H9 (cell line): ENCODE measurements at regions not wholly inside any gene's neighbourhood (a gene's known extent, or its start where the extent isn't known, plus 50 kb on each side); places are given as distances from the start of the nearest gene placed in this dataset.

Experiments used
- DNase-seq: peaks from one replicate; pipeline ENCODE4 v3.0.0-alpha.2; 2017
- H2AFZ ChIP-seq: one replicate; pipeline ENCODE4 v1.6.1; 2013; ENCODE audit warnings: mild to moderate bottlenecking, low read length, control low read depth, moderate library complexity
- H2AK5ac ChIP-seq: 2 replicates; pipeline ENCODE4 v1.6.1; 2013; ENCODE audit warnings: low read length, control low read depth, mixed read lengths; ENCODE audit not compliant: insufficient read length
- H2BK120ac ChIP-seq: one replicate; pipeline ENCODE4 v1.6.1; 2013; ENCODE audit warnings: low read depth, mild to moderate bottlenecking, low read length, control low read depth, inconsistent platforms; ENCODE audit not compliant: poor library complexity, severe bottlenecking
- H2BK12ac ChIP-seq: 2 replicates; pipeline ENCODE4 v1.6.1; 2013; ENCODE audit warnings: low read length, control low read depth, mixed read lengths, low read depth; ENCODE audit not compliant: insufficient read length
- H2BK15ac ChIP-seq: 2 replicates; pipeline ENCODE4 v1.6.1; 2013; ENCODE audit warnings: low read depth, low read length, control low read depth
- H2BK20ac ChIP-seq: one replicate; pipeline ENCODE4 v1.6.1; 2013; ENCODE audit warnings: low read depth, mild to moderate bottlenecking, low read length, control low read depth, inconsistent platforms; ENCODE audit not compliant: poor library complexity, severe bottlenecking
- H2BK5ac ChIP-seq: 2 replicates; pipeline ENCODE4 v1.6.1; 2013; ENCODE audit warnings: low read length, control low read depth, mixed read lengths; ENCODE audit not compliant: insufficient read length
- H3K14ac ChIP-seq: 2 replicates; pipeline ENCODE4 v1.6.1; 2013; ENCODE audit warnings: low read length, control low read depth; ENCODE audit not compliant: insufficient read depth
- H3K18ac ChIP-seq: 2 replicates; pipeline ENCODE4 v1.6.1; 2013; ENCODE audit warnings: low read depth, mild to moderate bottlenecking, mixed read lengths, low read length, control low read depth; ENCODE audit not compliant: insufficient read length
- H3K23ac ChIP-seq: 2 replicates; pipeline ENCODE4 v1.6.1; 2013; ENCODE audit warnings: low read length, control low read depth, mixed read lengths, low read depth; ENCODE audit not compliant: insufficient read length
- H3K23me2 ChIP-seq: 2 replicates; pipeline ENCODE4 v1.6.1; 2013; ENCODE audit warnings: low read depth, mild to moderate bottlenecking, mixed read lengths, low read length, control low read depth; ENCODE audit not compliant: insufficient read length, poor library complexity, severe bottlenecking
- H3K27ac ChIP-seq: 2 replicates; pipeline ENCODE4 v1.5.1; 2013; ENCODE audit warnings: low read length, control low read depth, mixed read lengths, low read depth; ENCODE audit not compliant: insufficient read length
- H3K27me3 ChIP-seq: 2 replicates; pipeline ENCODE4 v1.6.1; 2013; ENCODE audit warnings: low read length, control low read depth, inconsistent platforms; ENCODE audit not compliant: insufficient read depth
- H3K4ac ChIP-seq: 2 replicates; pipeline ENCODE4 v1.6.1; 2013; ENCODE audit warnings: low read depth, mild to moderate bottlenecking, control low read depth, inconsistent platforms, low read length, moderate library complexity
- H3K4me1 ChIP-seq: 2 replicates; pipeline ENCODE4 v1.6.1; 2013; ENCODE audit warnings: low read length, control low read depth, inconsistent platforms; ENCODE audit not compliant: insufficient read depth
- H3K4me2 ChIP-seq: 2 replicates; pipeline ENCODE4 v1.6.1; 2013; ENCODE audit warnings: low read length, control low read depth, mixed read lengths; ENCODE audit not compliant: insufficient read length, insufficient read depth
- H3K56ac ChIP-seq: 2 replicates; pipeline ENCODE4 v1.6.1; 2013; ENCODE audit warnings: low read depth, mild to moderate bottlenecking, mixed read lengths, low read length, control low read depth; ENCODE audit not compliant: insufficient read length
- H3K79me1 ChIP-seq: 2 replicates; pipeline ENCODE4 v1.6.1; 2013; ENCODE audit warnings: low read depth, mild to moderate bottlenecking, moderate library complexity, low read length, control low read depth, inconsistent platforms; ENCODE audit not compliant: insufficient read depth, poor library complexity, severe bottlenecking
- H3K79me2 ChIP-seq: 2 replicates; pipeline ENCODE4 v1.6.1; 2013; ENCODE audit warnings: low read length, control low read depth, inconsistent platforms; ENCODE audit not compliant: insufficient read depth
- H3K9ac ChIP-seq: 2 replicates; pipeline ENCODE4 v1.6.1; 2013; ENCODE audit warnings: low read length, control low read depth, mixed read lengths; ENCODE audit not compliant: insufficient read length; ENCODE audit errors: extremely low read depth
- H3K9me3 ChIP-seq: one replicate; pipeline ENCODE4 v1.6.1; 2013; ENCODE audit warnings: low read depth, low read length, inconsistent platforms; ENCODE audit not compliant: control insufficient read depth
- H3T11ph ChIP-seq: one replicate; pipeline ENCODE4 v1.6.1; 2013; ENCODE audit warnings: mild to moderate bottlenecking, low read length, control low read depth, inconsistent platforms
- H4K20me1 ChIP-seq: one replicate; pipeline ENCODE4 v1.6.1; 2013; ENCODE audit not compliant: control insufficient read depth, insufficient read length, insufficient read depth
- H4K5ac ChIP-seq: 2 replicates; pipeline ENCODE4 v1.6.1; 2013; ENCODE audit warnings: low read depth, mild to moderate bottlenecking, mixed read lengths, low read length, control low read depth; ENCODE audit not compliant: insufficient read length
- H4K8ac ChIP-seq: replicated peaks from 2 replicates; pipeline ENCODE4 v1.6.1; 2013; ENCODE audit warnings: low read length, control low read depth, mixed read lengths, low read depth; ENCODE audit not compliant: insufficient read length
- H4K91ac ChIP-seq: 2 replicates; pipeline ENCODE4 v1.6.1; 2013; ENCODE audit warnings: low read depth, mild to moderate bottlenecking, moderate library complexity, mixed read lengths, low read length, control low read depth; ENCODE audit not compliant: insufficient read length
- H3K27ac Mint-ChIP-seq, 3 experiments: 2 replicates in 2 of 3; 3 replicates in 1 of 3; pipeline ENCODE4 v1.8.0; 2020 to 2021; ENCODE audit warnings: mixed read lengths in 3 of 3, mild to moderate bottlenecking in 1 of 3, moderate library complexity in 1 of 3
- H3K27me3 Mint-ChIP-seq: 2 replicates; pipeline ENCODE4 v1.8.0; 2021; ENCODE audit warnings: low read depth, mild to moderate bottlenecking, moderate library complexity, mixed read lengths
- H3K36me3 Mint-ChIP-seq, 3 experiments: 2 replicates in 2 of 3; 3 replicates in 1 of 3; pipeline ENCODE4 v1.8.0; 2020 to 2021; ENCODE audit warnings: low read depth in 3 of 3, mixed read lengths in 3 of 3; ENCODE audit not compliant: insufficient read depth in 1 of 3
- H3K4me1 Mint-ChIP-seq, 2 experiments: 2 replicates each; pipeline ENCODE4 v1.8.0; 2020; ENCODE audit warnings: mixed read lengths in 2 of 2
- H3K4me3 Mint-ChIP-seq, 2 experiments: 2 replicates in 1 of 2; 3 replicates in 1 of 2; pipeline ENCODE4 v1.8.0; 2020 to 2021; ENCODE audit warnings: mild to moderate bottlenecking in 2 of 2, mixed read lengths in 2 of 2, moderate library complexity in 1 of 2
- H3K9me3 Mint-ChIP-seq, 2 experiments: 2 replicates in 1 of 2; 3 replicates in 1 of 2; pipeline ENCODE4 v1.8.0; 2020; ENCODE audit warnings: mild to moderate bottlenecking in 2 of 2, mixed read lengths in 2 of 2, moderate library complexity in 1 of 2
- WGBS: extraction: QIAGEN DNeasy Blood & Tissue Kit; methylation state at CpG from one replicate; pipeline ENCODE4 v1.1.7; 2013; ENCODE audit warnings: missing lambda C conversion rate, low lambda C conversion rate, mixed read lengths; ENCODE audit not compliant: insufficient read length; ENCODE audit errors: extremely low coverage; 5-methylcytosine and 5-hydroxymethylcytosine counted together
- TF ChIP-seq, protein P1 (sequence below): fragments of 200-600 bp; sonication (generic); conservative IDR thresholded peaks from 3 replicates; pipeline ENCODE4 v1.8.0; 2021; ENCODE audit warnings: antibody characterized with exemption, mild to moderate bottlenecking

DNA sequence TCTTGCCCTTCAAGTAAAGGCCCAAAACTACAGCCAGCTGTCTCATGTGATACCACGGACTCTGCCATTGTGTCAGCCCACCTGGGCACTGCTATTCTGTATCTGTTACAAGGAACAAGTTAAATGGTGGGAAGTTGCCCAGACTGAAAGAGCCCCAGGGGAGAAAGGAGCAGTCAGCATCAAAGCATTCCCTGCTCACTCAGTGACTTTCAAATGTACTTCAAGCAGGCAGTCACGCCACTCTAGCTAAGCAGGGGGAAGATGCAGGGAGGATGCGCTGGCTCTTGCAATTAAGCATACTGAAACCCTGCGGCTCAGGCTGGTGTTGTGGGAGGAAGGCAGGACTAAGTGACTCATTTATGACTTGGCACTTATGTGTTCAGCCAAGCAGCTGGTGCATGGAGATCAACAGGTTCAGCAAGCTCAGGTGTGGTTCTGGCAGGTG lies 1249.6 kb downstream of the TYW1 start:
- no peak overlapping the region for H3K4ac ChIP-seq
- H3K23me2 ChIP-seq: no peaks in the 10 kb centered on the region
- Mint-ChIP-seq H3K4me3 (no peak overlapping the region), H3K27ac (peak overlapping the region; percentile 88 to 98 (median 88)), H3K4me1 (peaks cover 28 to 33% of the 10 kb centered on the region in 2 experiments), H3K27me3 (peaks cover 8% of the 10 kb centered on the region), H3K9me3 (peaks cover 14 to 16% of the 10 kb centered on the region in 2 experiments), H3K36me3 (peaks cover under 1 to 16% (median 5%) of the 10 kb centered on the region in 3 experiments; a peak in 6 of 7 replicates)
- DNase-seq: peak; percentile 94
- H4K20me1 ChIP-seq: no peaks in the 10 kb centered on the region
- H3K4me2 ChIP-seq: peak overlapping the region; percentile 4
- no peaks in the 10 kb centered on the region for H3K9me3 ChIP-seq
- no peak overlapping the region for H2BK5ac ChIP-seq
- H2AK5ac ChIP-seq: no peak overlapping the region
- no peaks in the 10 kb centered on the region for H3K27me3 ChIP-seq
- H2BK15ac ChIP-seq: no peak overlapping the region
- H3K18ac ChIP-seq: peak overlapping the region; percentile 69
- no peak overlapping the region for H4K5ac ChIP-seq
- no peak overlapping the region for H3T11ph ChIP-seq
- no peaks in the 10 kb centered on the region for H3K79me1 ChIP-seq
- no peak overlapping the region for H2AFZ ChIP-seq
- H3K27ac ChIP-seq: peak overlapping the region; percentile 88
- H4K8ac ChIP-seq: no peak overlapping the region
- no peak overlapping the region for H3K23ac ChIP-seq
- H3K9ac ChIP-seq: no peak overlapping the region
- H3K14ac ChIP-seq: peak overlapping the region; percentile 9; the same call in 1 of the 2 replicates
- no peak overlapping the region for H2BK120ac ChIP-seq
- no peak overlapping the region for H2BK12ac ChIP-seq
- no peak overlapping the region for H4K91ac ChIP-seq
- no CpG with 5 or more reads among the region's 4 CpGs for WGBS
- peaks cover 13% of the 10 kb centered on the region; the same call in 1 of the 2 replicates for H3K4me1 ChIP-seq
- H2BK20ac ChIP-seq: no peak overlapping the region
- no peak overlapping the region for H3K56ac ChIP-seq
- TF ChIP-seq, protein P1, sequence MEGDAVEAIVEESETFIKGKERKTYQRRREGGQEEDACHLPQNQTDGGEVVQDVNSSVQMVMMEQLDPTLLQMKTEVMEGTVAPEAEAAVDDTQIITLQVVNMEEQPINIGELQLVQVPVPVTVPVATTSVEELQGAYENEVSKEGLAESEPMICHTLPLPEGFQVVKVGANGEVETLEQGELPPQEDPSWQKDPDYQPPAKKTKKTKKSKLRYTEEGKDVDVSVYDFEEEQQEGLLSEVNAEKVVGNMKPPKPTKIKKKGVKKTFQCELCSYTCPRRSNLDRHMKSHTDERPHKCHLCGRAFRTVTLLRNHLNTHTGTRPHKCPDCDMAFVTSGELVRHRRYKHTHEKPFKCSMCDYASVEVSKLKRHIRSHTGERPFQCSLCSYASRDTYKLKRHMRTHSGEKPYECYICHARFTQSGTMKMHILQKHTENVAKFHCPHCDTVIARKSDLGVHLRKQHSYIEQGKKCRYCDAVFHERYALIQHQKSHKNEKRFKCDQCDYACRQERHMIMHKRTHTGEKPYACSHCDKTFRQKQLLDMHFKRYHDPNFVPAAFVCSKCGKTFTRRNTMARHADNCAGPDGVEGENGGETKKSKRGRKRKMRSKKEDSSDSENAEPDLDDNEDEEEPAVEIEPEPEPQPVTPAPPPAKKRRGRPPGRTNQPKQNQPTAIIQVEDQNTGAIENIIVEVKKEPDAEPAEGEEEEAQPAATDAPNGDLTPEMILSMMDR: no peak
- H3K79me2 ChIP-seq: no peaks in the 10 kb centered on the region
